ENCODE measurements at regions not wholly inside any gene's neighbourhood (a gene's known extent, or its start where the extent isn't known, plus 50 kb on each side); places are given as distances from the start of the nearest gene placed in this dataset.

DNA sequence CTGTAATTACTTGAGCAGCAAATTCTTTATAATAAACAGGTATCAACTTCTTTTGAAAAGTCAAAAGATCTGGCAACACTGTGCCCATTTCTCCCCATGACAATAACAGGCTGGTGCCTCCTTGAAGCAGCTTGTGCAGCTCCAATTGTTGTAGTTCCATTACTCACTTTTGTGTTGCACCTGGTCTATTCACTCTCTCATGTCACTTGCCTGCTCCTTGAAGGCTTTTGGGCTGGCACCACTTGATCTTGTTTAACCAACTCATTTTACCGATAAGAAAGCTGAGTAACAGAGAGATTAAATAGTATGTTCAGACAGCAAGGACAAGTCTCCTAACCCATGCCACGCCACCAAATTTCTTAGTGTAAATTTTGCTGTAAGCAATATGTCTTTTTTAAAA lies 314.5 kb downstream of the OSR1 start:
- H3K4me3 ChIP-seq (ENCODE audit: low read length), result no peak overlapping the region
- no peaks in the 10 kb centered on the region for H3K36me3 ChIP-seq (ENCODE audit: insufficient read depth, low read length)
- H3K27me3 ChIP-seq (ENCODE audit: insufficient read depth, low read length), result no peaks in the 10 kb centered on the region
- no peaks in the 10 kb centered on the region for H3K4me1 ChIP-seq (ENCODE audit: insufficient read depth, low read length)
- no peak overlapping the region for H2AFZ ChIP-seq (ENCODE audit: low read depth, low read length)
- H3K9me3 ChIP-seq (ENCODE audit: low read length), result no peaks in the 10 kb centered on the region

GRCh38 chr2:19041434-19042041 lies 316.9 kb downstream of the OSR1 start:
- H3K4me1 ChIP-seq (ENCODE audit: insufficient read depth, low read length), result no peaks in the 10 kb centered on the region
- H3K27me3 ChIP-seq (ENCODE audit: insufficient read depth, low read length), result no peaks in the 10 kb centered on the region
- H3K36me3 ChIP-seq (ENCODE audit: insufficient read depth, low read length), result no peaks in the 10 kb centered on the region
- H2AFZ ChIP-seq (ENCODE audit: low read depth, low read length), result no peak overlapping the region
- no peaks in the 10 kb centered on the region for H3K9me3 ChIP-seq (ENCODE audit: low read length)
- no peak overlapping the region for H3K4me3 ChIP-seq (ENCODE audit: low read length)

DNA sequence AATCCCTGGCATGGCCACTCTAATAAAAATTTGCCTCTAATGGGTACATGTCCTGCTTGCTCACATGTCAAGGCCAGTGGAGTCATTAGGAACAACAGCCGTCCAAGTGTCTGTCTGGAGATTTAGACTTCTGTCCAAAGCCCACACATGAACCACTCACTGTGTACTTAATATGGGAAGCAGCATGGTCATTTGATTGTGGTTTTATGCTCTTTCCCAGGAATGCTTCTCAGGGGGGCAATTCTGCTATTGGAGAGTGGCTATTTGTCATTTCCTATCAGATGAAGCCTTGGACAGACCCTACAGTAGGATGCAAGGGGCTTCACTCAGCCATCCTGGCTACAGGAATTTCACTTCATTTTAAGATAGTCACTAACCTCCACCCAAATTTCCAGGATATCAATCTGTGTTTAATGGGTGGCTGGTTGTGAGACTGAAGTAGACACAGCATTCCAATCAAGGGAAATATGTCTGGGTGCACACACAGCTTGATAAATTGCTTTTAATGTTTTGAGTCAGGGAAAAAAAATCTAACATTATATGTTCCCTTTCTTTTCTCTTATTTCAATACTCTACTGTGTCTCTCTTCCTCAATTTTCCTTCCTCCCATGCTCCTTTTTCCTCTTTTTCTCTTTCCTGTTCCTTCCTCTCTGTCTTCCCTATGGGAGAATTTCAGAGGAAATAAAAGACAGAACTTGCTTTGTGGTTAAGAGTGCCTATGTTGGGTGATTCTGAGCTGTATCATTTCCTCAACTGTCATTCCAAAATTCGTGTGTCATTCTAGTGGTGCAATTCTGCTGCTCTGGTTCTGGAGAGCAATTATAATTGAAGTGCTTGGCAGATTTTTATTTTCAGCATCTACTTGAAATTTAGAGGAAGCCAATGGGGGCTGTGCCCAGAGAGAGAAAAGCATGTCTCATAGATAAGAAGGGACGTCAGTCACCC lies 320.1 kb downstream of the OSR1 start:
- Histone ChIP-seq H3K4me1 (ENCODE audit: insufficient read depth, low read length) (no peaks in the 10 kb centered on the region), H3K9me3 (ENCODE audit: low read length) (no peaks in the 10 kb centered on the region), H2AFZ (ENCODE audit: low read depth, low read length) (no peak overlapping the region), H3K4me3 (ENCODE audit: low read length) (no peak overlapping the region), H3K36me3 (ENCODE audit: insufficient read depth, low read length) (no peaks in the 10 kb centered on the region), H3K27me3 (ENCODE audit: insufficient read depth, low read length) (no peaks in the 10 kb centered on the region)

- H3K4me1 ChIP-seq (ENCODE audit: insufficient read depth, low read length), result no peaks in the 10 kb centered on the region
- H3K9me3 ChIP-seq (ENCODE audit: low read length), result no peaks in the 10 kb centered on the region
- H3K27me3 ChIP-seq (ENCODE audit: insufficient read depth, low read length), result no peaks in the 10 kb centered on the region
- H3K4me3 ChIP-seq (ENCODE audit: low read length), result no peak overlapping the region
- no peak overlapping the region for H2AFZ ChIP-seq (ENCODE audit: low read depth, low read length)
- no peaks in the 10 kb centered on the region for H3K36me3 ChIP-seq (ENCODE audit: insufficient read depth, low read length)
Observed at GRCh38 chr2:19036091-19036490, 322.3 kb downstream of the OSR1 start.

DNA sequence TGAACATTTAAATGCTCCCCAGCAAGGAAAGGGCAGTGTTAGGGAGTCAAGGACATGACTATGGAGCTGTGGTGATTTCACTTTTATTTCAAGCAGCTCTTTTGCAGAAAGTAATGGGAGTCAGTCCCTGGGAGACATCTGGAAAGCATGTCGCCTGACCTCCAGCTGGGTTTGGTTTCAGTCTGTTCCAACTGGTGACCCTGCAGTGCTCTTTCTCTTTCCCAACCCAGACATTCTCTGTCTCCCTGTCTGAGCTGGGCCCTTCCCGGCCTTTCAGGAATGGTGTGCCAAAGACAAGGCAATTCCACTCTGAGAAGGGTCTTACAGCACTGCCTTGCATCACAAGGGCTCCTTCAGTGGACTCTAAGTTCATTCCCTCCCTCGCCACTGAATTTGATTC lies 323.2 kb downstream of the OSR1 start:
- Histone ChIP-seq H3K27me3 (ENCODE audit: insufficient read depth, low read length) (no peaks in the 10 kb centered on the region), H3K9me3 (ENCODE audit: low read length) (no peaks in the 10 kb centered on the region), H2AFZ (ENCODE audit: low read depth, low read length) (no peak overlapping the region), H3K36me3 (ENCODE audit: insufficient read depth, low read length) (no peaks in the 10 kb centered on the region), H3K4me1 (ENCODE audit: insufficient read depth, low read length) (no peaks in the 10 kb centered on the region), H3K4me3 (ENCODE audit: low read length) (no peak overlapping the region)

DNA sequence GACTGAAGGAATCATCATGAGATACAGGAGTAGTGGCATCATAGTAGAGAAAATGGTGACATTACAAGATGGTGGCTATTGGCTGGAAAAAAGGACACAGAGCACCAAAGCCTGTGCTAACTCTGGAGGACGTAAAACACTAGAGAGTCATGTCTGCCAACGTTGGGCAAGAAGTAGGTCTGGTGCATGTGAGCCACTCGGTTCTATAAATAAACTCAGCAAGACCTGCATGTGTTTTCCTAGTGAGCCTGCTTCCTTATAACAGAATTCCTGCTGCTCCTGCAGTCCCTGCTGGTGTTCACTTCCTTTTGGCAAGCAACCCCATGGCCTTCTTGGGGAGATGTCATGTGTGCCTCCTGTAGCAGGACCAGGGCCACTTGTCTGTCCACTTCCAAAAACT lies 325.2 kb downstream of the OSR1 start:
- Histone ChIP-seq H3K27me3 (ENCODE audit: insufficient read depth, low read length) (no peaks in the 10 kb centered on the region), H2AFZ (ENCODE audit: low read depth, low read length) (no peak overlapping the region), H3K4me1 (ENCODE audit: insufficient read depth, low read length) (no peaks in the 10 kb centered on the region), H3K36me3 (ENCODE audit: insufficient read depth, low read length) (no peaks in the 10 kb centered on the region), H3K4me3 (ENCODE audit: low read length) (no peak overlapping the region), H3K9me3 (ENCODE audit: low read length) (no peaks in the 10 kb centered on the region)

DNA sequence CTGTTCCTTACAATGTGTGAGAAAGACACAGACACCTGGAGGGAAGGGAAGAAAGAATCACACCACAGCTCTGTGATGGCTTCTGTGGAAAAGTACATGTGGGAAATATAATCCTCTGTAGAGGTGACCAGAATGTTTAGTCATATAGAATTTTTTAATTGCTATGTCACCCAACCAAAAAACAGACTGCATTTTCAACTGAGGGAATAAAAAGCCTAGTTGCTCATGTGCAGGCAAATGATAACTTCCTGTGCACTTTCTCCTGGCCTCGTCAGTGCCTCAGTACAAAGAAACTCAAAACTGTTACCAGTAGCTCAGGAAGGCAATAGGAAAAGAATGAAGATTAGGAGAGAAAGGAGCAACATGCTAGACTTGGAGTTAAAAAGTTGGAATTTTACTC lies 326.8 kb downstream of the OSR1 start:
- Histone ChIP-seq H3K4me3 (ENCODE audit: low read length) (no peak overlapping the region), H2AFZ (ENCODE audit: low read depth, low read length) (no peak overlapping the region)

DNA sequence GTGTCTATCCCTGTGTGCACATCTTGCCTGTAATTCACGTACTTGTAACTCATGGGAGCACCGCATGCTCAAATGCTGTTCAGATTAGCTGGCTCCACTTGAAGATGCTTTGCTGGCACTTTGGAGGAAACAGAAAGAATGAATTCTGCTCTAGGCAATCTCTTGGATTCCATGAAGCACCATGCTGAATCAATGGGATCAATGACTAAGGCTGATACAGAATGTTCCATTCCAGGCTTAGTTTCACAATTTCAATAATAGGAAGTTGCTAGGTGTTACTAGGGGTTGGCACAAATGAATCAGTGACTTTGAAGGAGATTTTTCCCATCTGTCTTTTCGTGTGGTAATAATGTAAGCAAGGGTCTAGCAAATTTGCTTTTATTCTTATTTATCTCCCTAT lies 328.8 kb downstream of the OSR1 start:
- no peaks in the 10 kb centered on the region for H3K36me3 ChIP-seq (ENCODE audit: insufficient read depth, low read length)
- no peaks in the 10 kb centered on the region for H3K4me1 ChIP-seq (ENCODE audit: insufficient read depth, low read length)
- H3K27me3 ChIP-seq (ENCODE audit: insufficient read depth, low read length), result no peaks in the 10 kb centered on the region
- no peaks in the 10 kb centered on the region for H3K9me3 ChIP-seq (ENCODE audit: low read length)
- no peak overlapping the region for H3K4me3 ChIP-seq (ENCODE audit: low read length)
- H2AFZ ChIP-seq (ENCODE audit: low read depth, low read length), result no peak overlapping the region

More for the DNA sequence above, 326.8 kb downstream of the OSR1 start:
- no peaks in the 10 kb centered on the region for H3K27me3 ChIP-seq (ENCODE audit: insufficient read depth, low read length)
- H3K4me1 ChIP-seq (ENCODE audit: insufficient read depth, low read length), result no peaks in the 10 kb centered on the region
- H3K36me3 ChIP-seq (ENCODE audit: insufficient read depth, low read length), result no peaks in the 10 kb centered on the region
- no peaks in the 10 kb centered on the region for H3K9me3 ChIP-seq (ENCODE audit: low read length)

DNA sequence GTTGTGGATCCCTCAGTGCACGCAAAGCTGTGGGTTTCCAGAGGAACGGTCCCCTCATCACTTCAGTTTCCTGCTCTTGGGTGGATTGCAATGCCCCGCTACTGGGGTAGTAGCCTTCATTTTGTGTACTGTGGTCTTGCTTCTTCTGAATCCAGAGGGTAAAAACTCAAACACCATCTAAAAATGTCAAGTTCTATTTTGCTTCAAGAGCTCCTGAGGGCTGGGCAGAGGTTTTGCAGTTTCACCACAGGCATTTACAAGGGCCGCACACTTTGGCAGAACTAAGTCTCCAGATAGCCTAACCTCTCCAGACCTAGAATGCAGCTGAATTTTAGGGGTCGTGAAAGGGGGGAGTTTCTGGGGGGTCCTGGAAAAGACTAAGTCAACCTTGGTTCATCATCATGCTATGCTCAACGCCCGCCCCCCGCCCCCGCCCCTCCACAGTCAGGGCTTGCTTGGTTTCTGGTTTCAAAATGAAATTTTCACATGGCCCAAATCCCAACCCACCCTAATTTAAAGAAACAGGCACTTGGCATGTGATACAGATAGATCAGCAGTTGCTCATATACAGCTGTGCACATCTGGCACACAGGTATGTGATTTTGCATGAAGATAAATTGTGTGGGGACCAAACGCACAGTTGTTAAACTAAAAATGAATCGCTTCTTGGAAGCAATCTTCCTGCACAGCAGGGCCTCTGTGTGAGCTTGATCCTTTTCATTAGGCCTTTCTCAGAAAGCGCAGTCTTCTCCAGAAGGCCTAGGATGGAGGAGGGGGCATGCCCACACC lies 329.6 kb downstream of the OSR1 start:
- H3K27me3 ChIP-seq (ENCODE audit: insufficient read depth, low read length), result no peaks in the 10 kb centered on the region
- no peaks in the 10 kb centered on the region for H3K36me3 ChIP-seq (ENCODE audit: insufficient read depth, low read length)

DNA sequence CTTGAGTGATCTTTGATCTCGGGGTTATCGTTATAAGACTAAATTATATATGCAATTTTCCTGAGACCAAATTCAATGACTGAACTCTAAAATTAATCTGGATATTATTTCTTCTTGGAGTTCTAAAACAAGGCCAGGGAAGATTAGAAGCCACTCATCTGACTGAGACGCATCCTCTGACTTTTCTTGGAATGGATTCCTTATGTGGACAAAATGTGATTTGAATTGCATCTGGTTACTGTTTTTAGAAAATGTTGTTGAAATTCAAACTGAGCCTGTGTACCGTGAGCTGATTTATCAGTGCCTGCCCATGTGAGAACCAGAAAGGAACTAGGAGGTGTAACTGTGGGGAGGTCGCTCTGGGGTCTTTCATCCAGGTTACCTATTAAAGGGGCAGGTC lies 330.8 kb downstream of the OSR1 start:
- no peak overlapping the region for H2AFZ ChIP-seq (ENCODE audit: low read depth, low read length)
- H3K36me3 ChIP-seq (ENCODE audit: insufficient read depth, low read length), result no peaks in the 10 kb centered on the region
- no peaks in the 10 kb centered on the region for H3K9me3 ChIP-seq (ENCODE audit: low read length)
- H3K4me3 ChIP-seq (ENCODE audit: low read length), result no peak overlapping the region
- no peaks in the 10 kb centered on the region for H3K27me3 ChIP-seq (ENCODE audit: insufficient read depth, low read length)
- H3K4me1 ChIP-seq (ENCODE audit: insufficient read depth, low read length), result peaks cover 5% of the 10 kb centered on the region

More for the DNA sequence above, 329.6 kb downstream of the OSR1 start:
- Histone ChIP-seq H2AFZ (ENCODE audit: low read depth, low read length) (no peak overlapping the region), H3K4me1 (ENCODE audit: insufficient read depth, low read length) (peaks cover 2% of the 10 kb centered on the region), H3K9me3 (ENCODE audit: low read length) (no peaks in the 10 kb centered on the region), H3K4me3 (ENCODE audit: low read length) (no peak overlapping the region)

GRCh38 chr2:19026261-19026660 lies 332.2 kb downstream of the OSR1 start:
- H3K36me3 ChIP-seq (ENCODE audit: insufficient read depth, low read length), result no peaks in the 10 kb centered on the region
- H3K4me3 ChIP-seq (ENCODE audit: low read length), result no peak overlapping the region
- no peak overlapping the region for H2AFZ ChIP-seq (ENCODE audit: low read depth, low read length)
- H3K4me1 ChIP-seq (ENCODE audit: insufficient read depth, low read length), result peaks cover 16% of the 10 kb centered on the region
- no peaks in the 10 kb centered on the region for H3K9me3 ChIP-seq (ENCODE audit: low read length)
- H3K27me3 ChIP-seq (ENCODE audit: insufficient read depth, low read length), result no peaks in the 10 kb centered on the region

GRCh38 chr2:19022334-19022733 lies 336.1 kb downstream of the OSR1 start:
- Histone ChIP-seq H2AFZ (ENCODE audit: low read depth, low read length) (no peak overlapping the region), H3K27me3 (ENCODE audit: insufficient read depth, low read length) (no peaks in the 10 kb centered on the region), H3K9me3 (ENCODE audit: low read length) (no peaks in the 10 kb centered on the region), H3K36me3 (ENCODE audit: insufficient read depth, low read length) (no peaks in the 10 kb centered on the region), H3K4me1 (ENCODE audit: insufficient read depth, low read length) (peaks cover 25% of the 10 kb centered on the region), H3K4me3 (ENCODE audit: low read length) (no peak overlapping the region)

DNA sequence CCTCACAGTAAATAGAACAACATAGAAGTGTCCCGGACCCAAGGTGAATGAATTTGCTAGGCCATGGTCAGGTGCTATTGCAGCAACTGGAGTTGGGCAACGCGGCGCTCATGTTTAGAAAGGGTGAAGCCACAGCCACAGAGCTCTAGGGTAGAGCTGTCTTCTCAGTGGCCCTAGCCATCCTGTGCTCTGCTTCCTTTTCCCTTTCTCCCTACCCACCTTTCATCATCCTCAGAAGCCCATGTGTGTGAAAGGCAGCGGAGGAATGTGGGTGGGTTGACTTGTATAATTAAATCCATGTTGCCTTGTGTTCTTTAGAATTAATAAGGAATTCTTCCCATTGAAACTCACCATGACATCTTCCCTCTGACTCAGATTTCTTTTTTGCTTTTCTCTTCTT lies 336.7 kb downstream of the OSR1 start:
- peaks cover 25% of the 10 kb centered on the region for H3K4me1 ChIP-seq (ENCODE audit: insufficient read depth, low read length)
- no peaks in the 10 kb centered on the region for H3K36me3 ChIP-seq (ENCODE audit: insufficient read depth, low read length)
- H3K4me3 ChIP-seq (ENCODE audit: low read length), result no peak overlapping the region
- H2AFZ ChIP-seq (ENCODE audit: low read depth, low read length), result no peak overlapping the region
- H3K9me3 ChIP-seq (ENCODE audit: low read length), result no peaks in the 10 kb centered on the region
- no peaks in the 10 kb centered on the region for H3K27me3 ChIP-seq (ENCODE audit: insufficient read depth, low read length)

All from neuron (in vitro differentiated cells).